Right lobe of liver (tissue), 6 donors: ENCODE measurements at regions not wholly inside any gene's neighbourhood (a gene's known extent, or its start where the extent isn't known, plus 50 kb on each side); places are given as distances from the start of the nearest gene placed in this dataset.

Experiments
- ATAC-seq, 4 donors: fragments of 200-7000 bp; cut with Tn5 transposase; one replicate each; pipeline ENCODE4 v1.9.1; 2020; ENCODE audit warnings: mild to moderate bottlenecking in 4 of 4, moderate library complexity in 4 of 4
- DNase-seq, 3 donors: peaks; one replicate each; pipeline ENCODE4 v3.0.0-alpha.2; 2020
- H3K27ac ChIP-seq, 3 donors: fragments of 200-600 bp; one replicate each; pipeline ENCODE4 v1.8.0; 2022
- H3K27me3 ChIP-seq, 2 donors: fragments of 200-600 bp; one replicate each; pipeline ENCODE4 v1.8.0; 2022
- H3K36me3 ChIP-seq, 4 donors: fragments of 200-600 bp; sonication (generic) in 1 of 4; one replicate each; pipeline versions ENCODE4 v1.5.1 to v1.8.0; 2017 to 2022; ENCODE audit warnings: control low read depth in 1 of 4
- H3K4me1 ChIP-seq, 4 donors: fragments of 200-600 bp; sonication (generic) in 1 of 4; one replicate each; pipeline versions ENCODE4 v1.5.1 to v1.8.0; 2017 to 2022; ENCODE audit warnings: control low read depth in 1 of 4
- H3K4me3 ChIP-seq, 3 donors: fragments of 200-600 bp; one replicate each; pipeline ENCODE4 v1.8.0; 2022
- H3K9me3 ChIP-seq, 4 donors: fragments of 200-600 bp; sonication (generic) in 1 of 4; one replicate each; pipeline versions ENCODE4 v1.5.1 to v1.8.0; 2017 to 2022; ENCODE audit warnings: control low read depth in 1 of 4
- CTCF ChIP-seq, 4 donors: fragments of 200-600 bp in 3 of 4; fragments of 450-650 bp in 1 of 4; IDR thresholded peaks; one replicate each; pipeline versions ENCODE4 v1.5.1 to v1.8.0; 2016 to 2022; ENCODE audit warnings: antibody characterized with exemption in 4 of 4, mild to moderate bottlenecking in 2 of 4
- POLR2A ChIP-seq: fragments of 450-650 bp; IDR thresholded peaks from one replicate; pipeline ENCODE4 v1.6.1; 2017; ENCODE audit warnings: antibody characterized with exemption, mild to moderate bottlenecking
- WGBS: methylation state at CpG from one replicate; pipeline ENCODE4 v1.1.6; 2018; ENCODE audit warnings: low coverage, low lambda C conversion rate; ENCODE audit not compliant: insufficient coverage; ENCODE audit errors: missing lambda C conversion rate; 5-methylcytosine and 5-hydroxymethylcytosine counted together
- intact Hi-C, 2 donors: fragments of 100-400 bp; cut with DNase I; formaldehyde crosslinking; loops; one replicate each; pipeline versions ENCODE4 v1.11.2 to v1.14.1; 2022
- donor health status: DM: no; HTN: yes; CAD: no.
- donor health status: DM: no; HTN: no; CAD: no.
- donor health status: DM: no; HTN: no; CAD: no.
- donor health status: DM: no; HTN: yes; CAD: no.
- donor health status: DM: no; HTN: yes; CAD: no.

- Histone ChIP-seq H3K36me3 (no peaks in the 10 kb centered on the region), H3K27me3 (no peaks in the 10 kb centered on the region), H3K9me3 (no peaks in the 10 kb centered on the region), H3K27ac (no peak overlapping the region), H3K4me3 (no peak overlapping the region), H3K4me1 (no peaks in the 10 kb centered on the region)
- peak in 1 of 3 donors; percentile 61 for DNase-seq
- TF ChIP-seq CTCF (IDR thresholded peaks at IDR 0.05) (no peak), POLR2A (no peak)
- intact Hi-C loops: no loop called here
- ATAC-seq: peak in 2 of 4 donors; percentile 35 to 74
- 14% methylated on average over 2 of the region's 2 CpGs for WGBS
Observed at GRCh38 chr10:107576746-107577145, 412.2 kb upstream of the SORCS1 start.

- ATAC-seq (no peak), DNase-seq (no peak)
- no peaks in the 10 kb centered on the region for H3K36me3 ChIP-seq
Observed at GRCh38 chr10:107565014-107565413, 400.5 kb upstream of the SORCS1 start.

GRCh38 chr10:107561136-107561650 lies 396.7 kb upstream of the SORCS1 start:
- Histone ChIP-seq H3K4me1 (no peaks in the 10 kb centered on the region), H3K27ac (no peak overlapping the region), H3K36me3 (no peaks in the 10 kb centered on the region), H3K27me3 (no peaks in the 10 kb centered on the region), H3K9me3 (no peaks in the 10 kb centered on the region), H3K4me3 (no peak overlapping the region)
- DNase-seq: no peak
- ATAC-seq: no peak
- no peak for TF ChIP-seq CTCF (IDR thresholded peaks at IDR 0.05)
- no peak for TF ChIP-seq POLR2A
- intact Hi-C loops: no loop called here

More at GRCh38 chr10:107565014-107565413, 400.5 kb upstream of the SORCS1 start:
- no peaks in the 10 kb centered on the region for H3K4me1 ChIP-seq
- H3K27me3 ChIP-seq: no peaks in the 10 kb centered on the region
- H3K4me3 ChIP-seq: no peak overlapping the region
- no peak for TF ChIP-seq POLR2A
- no peak for TF ChIP-seq CTCF (IDR thresholded peaks at IDR 0.05)
- intact Hi-C loops: no loop called here
- no peak overlapping the region for H3K27ac ChIP-seq
- no peaks in the 10 kb centered on the region for H3K9me3 ChIP-seq

- no peak for ATAC-seq
- H3K36me3 ChIP-seq: no peaks in the 10 kb centered on the region
- no peaks in the 10 kb centered on the region for H3K27me3 ChIP-seq
- H3K27ac ChIP-seq: no peak overlapping the region
- 66% methylated on average over 4 of the region's 4 CpGs for WGBS
- H3K4me1 ChIP-seq: no peaks in the 10 kb centered on the region
- TF ChIP-seq CTCF (IDR thresholded peaks at IDR 0.05) (no peak), POLR2A (no peak)
- H3K4me3 ChIP-seq: peak overlapping the region in 1 of 3 donors; percentile 4
- no peaks in the 10 kb centered on the region for H3K9me3 ChIP-seq
- intact Hi-C loops: no loop called here
- DNase-seq: no peak
Observed at GRCh38 chr10:107557916-107558315, 393.4 kb upstream of the SORCS1 start.

GRCh38 chr10:107554333-107554732 lies 389.8 kb upstream of the SORCS1 start:
- ATAC-seq (no peak), DNase-seq (no peak)
- Histone ChIP-seq H3K27me3 (no peaks in the 10 kb centered on the region), H3K4me3 (no peak overlapping the region), H3K4me1 (no peaks in the 10 kb centered on the region), H3K9me3 (no peaks in the 10 kb centered on the region), H3K36me3 (no peaks in the 10 kb centered on the region), H3K27ac (no peak overlapping the region)
- TF ChIP-seq CTCF (IDR thresholded peaks at IDR 0.05) (no peak), POLR2A (no peak)
- intact Hi-C loops: no loop called here
- 38% methylated on average over 1 of the region's 1 CpG for WGBS
